GM21360 (cell line): ENCODE measurements at regions not wholly inside any gene's neighbourhood (a gene's known extent, or its start where the extent isn't known, plus 50 kb on each side); places are given as distances from the start of the nearest gene placed in this dataset.
"Not testable (repeated sequence)": the region's sequence is repeated elsewhere in the genome, so short reads cannot be mapped to it uniquely, and the experiment has no call there.

Experiments used
- ATAC-seq: cut with Tn5 transposase; IDR thresholded peaks from one replicate; pipeline ENCODE4 v1.9.1; 2021; ENCODE audit warnings: mild to moderate bottlenecking, moderate library complexity; ENCODE audit not compliant: unreplicated experiment

DNA sequence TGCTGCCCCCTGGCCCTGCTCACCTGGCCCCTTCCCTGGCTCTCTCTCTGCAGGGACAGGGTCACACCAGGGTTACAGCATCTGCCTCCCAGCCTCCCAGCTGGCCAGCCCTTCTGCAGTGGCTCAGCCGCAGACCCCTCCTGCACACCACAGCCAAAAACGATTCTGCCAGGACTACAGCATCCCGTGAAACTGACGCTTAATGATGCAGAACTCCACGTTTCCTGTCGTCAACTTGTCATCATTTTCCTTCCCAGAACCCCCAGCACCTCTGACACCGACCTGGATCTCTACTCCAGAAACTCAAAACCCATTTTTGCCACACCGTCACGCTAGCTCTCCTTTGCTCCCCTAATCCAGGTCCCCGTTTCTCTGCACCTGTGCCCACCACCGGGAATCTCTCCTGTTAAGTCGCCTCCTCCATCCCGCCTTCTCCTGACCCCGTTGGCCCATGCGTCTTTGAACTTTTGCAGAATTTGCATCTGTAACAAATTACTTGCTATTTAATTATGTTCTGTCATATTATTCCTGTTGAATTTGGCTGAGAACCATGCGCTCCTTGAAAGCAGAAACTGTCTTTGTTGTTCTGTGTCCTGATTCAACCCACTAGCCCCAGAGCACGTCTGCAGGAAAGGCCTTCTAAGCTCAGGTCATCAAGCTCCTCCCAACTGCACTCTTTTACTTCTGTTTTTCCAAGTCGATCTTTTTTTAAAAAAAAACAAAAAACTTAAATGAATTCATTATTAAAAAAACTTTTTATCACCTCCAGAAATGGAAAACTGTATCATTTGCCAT is 173.2 kb upstream of the COPS8 start:
- no peak for ATAC-seq

DNA sequence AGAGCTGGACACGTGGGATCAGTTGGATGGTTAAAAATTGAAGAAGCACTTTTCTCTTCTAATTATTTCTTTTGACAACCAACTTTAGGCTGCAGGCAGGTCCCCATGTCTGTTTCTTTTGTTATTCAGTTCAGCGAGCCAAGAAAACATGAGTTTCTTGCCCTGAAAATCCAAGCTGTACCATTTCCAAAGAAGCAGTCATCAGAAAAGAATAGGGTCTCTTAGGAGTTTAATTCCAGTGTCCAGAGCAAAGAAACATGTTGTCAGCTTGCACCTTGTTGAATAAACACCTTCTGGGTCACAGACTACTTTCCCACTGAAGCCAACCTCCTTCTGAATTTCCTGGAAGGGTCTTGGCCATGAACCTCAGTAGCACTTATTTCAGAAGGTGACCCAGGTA is 170.5 kb upstream of the COPS8 start:
- no peak for ATAC-seq

GRCh38 chr2:236915726-236916125 is 170.0 kb upstream of the COPS8 start:
- ATAC-seq = no peak

DNA sequence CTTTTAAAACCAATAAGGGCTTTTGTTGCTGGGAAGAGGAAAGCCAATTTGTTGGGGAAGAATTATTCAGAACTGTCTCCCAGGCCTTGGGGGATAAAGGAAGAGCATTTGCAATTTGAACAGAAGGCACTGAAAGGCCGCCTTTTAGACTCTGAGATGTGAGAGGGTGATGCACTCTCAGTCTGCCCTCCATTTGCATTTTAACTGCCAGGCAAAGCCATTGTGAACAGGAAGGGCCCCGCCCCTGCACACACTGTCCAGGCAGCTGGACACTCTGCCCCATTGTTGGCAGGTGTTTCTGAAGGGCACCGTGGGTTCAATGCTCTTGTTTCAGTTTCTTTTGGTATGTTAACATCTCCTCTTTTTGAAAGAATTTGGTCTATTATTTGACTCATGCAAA is 169.5 kb upstream of the COPS8 start:
- ATAC-seq = no peak

GRCh38 chr2:236916651-236917050 is 169.0 kb upstream of the COPS8 start:
- no peak for ATAC-seq

GRCh38 chr2:236917164-236917563 is 168.5 kb upstream of the COPS8 start:
- ATAC-seq = no peak

- no peak for ATAC-seq
Measured at GRCh38 chr2:236918545-236918944, 167.1 kb upstream of the COPS8 start.

DNA sequence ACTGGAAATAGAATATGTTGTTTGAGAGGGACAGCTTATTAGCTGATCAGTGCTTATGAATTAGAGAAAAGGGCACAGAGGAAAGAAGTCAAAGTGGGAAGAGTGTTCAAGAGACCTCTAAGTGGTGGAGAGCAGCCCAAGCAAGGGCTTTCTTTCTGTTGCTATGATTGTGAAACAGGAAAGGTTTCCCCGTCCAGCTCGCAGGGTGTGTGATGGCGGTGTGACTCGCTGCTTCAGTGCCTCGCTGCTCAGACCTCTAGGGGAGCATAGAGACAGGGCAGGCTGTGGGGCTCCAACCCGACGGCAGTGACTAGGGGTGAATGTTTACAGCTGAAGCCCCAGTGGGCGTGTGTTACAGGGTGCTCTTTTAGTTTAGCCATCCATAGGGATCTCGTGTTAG is 166.5 kb upstream of the COPS8 start:
- ATAC-seq = no peak

- not testable (repeated sequence) for ATAC-seq
Measured at GRCh38 chr2:236919801-236920379, 165.8 kb upstream of the COPS8 start.

DNA sequence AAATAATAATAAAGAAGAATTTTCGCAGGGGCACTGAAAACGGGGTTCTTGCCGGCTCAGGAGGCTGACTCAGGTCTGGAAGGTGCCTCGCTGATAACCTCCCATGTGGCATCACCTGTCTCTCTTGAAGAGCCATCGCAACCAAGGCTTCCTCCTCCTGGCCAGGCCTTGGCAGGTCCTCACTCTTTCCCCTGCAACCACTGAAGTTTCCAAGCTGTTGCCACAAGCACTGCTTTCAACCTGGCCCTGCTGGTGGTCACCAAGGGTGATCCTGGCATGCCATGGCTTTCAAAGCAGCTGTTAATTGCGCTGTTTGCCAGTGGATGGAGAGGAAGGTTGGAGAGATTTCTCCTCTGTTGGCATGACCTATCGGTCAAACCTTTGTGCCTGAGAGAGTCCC is 163.6 kb upstream of the COPS8 start:
- no peak for ATAC-seq

- no peak for ATAC-seq
Measured at GRCh38 chr2:236928380-236929037, 157.2 kb upstream of the COPS8 start.

DNA sequence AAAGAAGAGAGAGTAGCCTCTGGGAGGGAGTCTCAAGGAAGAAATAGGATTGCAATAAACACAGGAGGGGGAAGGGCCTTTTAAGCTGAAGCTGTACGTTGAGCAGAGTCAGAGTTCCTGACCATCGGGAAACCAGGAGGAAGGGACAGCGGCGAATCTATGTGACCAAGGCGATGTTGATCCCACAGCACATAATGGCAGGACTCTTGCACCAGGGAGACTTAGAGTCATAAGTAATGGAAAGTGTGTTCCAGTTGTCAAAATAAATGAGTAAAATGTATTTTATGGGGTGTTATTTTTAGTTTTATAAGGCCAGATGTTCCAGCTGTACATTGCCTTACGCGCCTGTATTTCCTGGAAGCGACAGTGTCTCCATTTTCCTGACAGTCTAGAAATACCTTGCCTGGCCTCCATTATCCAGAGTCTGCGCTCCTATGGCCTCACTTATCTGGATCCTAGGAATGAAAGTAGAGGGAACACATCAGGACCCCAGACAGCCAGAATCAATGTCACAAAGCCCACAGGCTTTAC is 152.8 kb upstream of the COPS8 start:
- ATAC-seq = no peak

DNA sequence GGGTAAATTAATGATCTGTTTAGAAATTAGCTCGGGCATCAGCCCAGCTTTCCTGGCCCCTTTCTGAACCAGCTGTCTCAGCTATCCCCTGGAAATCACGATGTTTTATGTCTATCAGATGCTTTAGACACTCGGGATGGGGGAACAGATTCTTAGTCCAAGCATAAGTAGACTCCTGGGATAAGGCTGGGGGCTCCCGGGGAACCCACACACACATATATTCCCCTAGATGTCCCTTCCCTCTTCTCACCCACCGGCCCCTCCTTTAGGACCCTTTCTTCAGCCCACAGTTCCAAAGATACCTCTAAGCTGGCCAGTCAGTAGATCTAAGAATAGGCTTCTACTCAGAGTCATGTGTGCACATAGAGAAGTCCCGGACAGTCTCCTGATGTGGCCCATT is 151.5 kb upstream of the COPS8 start:
- ATAC-seq = no peak

GRCh38 chr2:236934656-236935055 is 151.0 kb upstream of the COPS8 start:
- no peak for ATAC-seq

DNA sequence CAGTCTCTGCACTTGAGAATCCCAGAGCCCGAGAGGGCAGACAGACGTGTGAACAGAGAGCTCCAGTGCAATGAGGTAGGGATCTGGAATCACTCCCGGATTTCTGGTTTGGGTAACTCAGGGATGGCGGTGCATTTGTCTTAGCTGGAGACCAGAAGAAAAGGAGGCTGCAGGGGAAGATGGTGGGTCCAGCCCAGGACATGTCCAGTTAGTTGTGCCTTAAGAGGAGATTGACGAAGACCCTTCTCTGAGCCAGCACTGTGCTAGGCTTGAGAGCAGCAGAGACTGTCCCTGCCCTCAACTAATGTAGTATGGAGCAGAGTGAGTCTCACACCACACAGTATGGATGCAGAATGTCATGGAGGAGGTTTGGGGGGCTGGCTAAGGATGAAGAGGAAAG is 150.6 kb upstream of the COPS8 start:
- ATAC-seq = no peak

GRCh38 chr2:236935631-236936445 is 149.9 kb upstream of the COPS8 start:
- no peak for ATAC-seq

- ATAC-seq = no peak
Measured at GRCh38 chr2:236936446-236936940, 149.2 kb upstream of the COPS8 start.

DNA sequence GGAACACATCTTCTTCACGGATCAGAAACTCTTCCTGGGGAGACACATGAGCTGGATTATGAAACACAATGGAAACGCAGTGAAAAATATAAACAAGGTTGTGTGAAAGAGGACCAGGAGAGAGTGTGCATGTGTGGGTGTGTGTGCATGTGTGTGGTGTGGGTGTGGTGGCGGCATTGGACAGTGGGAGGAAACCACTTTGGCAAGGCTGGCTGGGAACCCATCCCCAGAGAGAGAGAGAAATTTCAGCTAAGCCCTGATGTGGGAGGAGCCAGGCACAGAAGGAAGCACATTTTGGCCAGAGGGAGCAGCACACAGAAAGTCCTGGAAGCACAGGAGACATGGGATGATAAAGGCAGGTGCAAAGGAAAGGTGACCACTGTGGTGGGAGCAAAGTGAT is 147.6 kb upstream of the COPS8 start:
- no peak for ATAC-seq

GRCh38 chr2:236939271-236939670 is 146.4 kb upstream of the COPS8 start:
- ATAC-seq = no peak

GRCh38 chr2:236939721-236940231 is 145.9 kb upstream of the COPS8 start:
- ATAC-seq = no peak

DNA sequence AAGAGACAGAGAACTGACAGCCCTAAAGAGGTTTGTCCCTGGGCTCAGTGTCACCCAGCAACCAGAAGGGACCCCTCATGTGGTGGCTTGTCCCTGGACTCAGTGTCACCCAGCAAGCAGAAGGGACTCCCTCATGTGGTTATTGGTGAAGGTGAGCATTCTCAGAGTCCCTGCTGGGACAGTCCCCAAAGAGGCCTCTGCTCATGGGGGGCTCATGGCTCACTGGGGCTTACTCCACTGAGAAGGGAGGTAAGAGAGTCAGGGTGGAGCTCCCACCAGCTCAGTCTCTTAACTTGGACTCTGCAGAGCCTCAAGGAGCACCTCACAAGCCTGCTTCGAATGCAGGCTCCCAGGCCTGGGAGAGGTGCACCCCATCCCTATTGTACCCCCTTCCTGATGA is 145.2 kb upstream of the COPS8 start:
- ATAC-seq = no peak
